ENCODE measurements at regions not wholly inside any gene's neighbourhood (a gene's known extent, or its start where the extent isn't known, plus 50 kb on each side); places are given as distances from the start of the nearest gene placed in this dataset.

DNA sequence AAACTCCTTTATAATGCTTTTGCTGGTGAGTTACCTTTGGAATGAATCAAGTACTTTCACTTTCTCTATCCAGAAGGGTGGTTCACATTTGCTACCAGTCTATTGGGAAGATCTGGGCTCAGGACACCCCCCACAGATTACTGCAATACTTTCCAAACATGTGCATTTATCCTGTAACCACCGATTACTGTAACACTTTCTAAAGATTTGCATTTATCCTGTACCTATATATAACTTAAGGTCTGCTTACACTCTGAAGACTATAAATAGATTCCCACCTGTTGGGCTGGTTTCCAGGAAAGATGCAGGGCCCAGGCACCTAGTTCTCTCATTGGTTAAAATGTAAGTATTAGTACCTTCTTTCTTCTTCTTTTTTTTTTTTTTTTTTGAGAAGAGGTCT, 113.0 kb upstream of the NEDD4L start:
- TF ChIP-seq MAFK (IDR thresholded peaks at IDR 0.05; ENCODE audit: partially characterized antibody), result no peak
- TF ChIP-seq, protein P1, sequence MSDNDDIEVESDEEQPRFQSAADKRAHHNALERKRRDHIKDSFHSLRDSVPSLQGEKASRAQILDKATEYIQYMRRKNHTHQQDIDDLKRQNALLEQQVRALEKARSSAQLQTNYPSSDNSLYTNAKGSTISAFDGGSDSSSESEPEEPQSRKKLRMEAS (IDR thresholded peaks at IDR 0.05), result no peak

All from A549 (cell line).